ENCODE measurements at regions not wholly inside any gene's neighbourhood (a gene's known extent, or its start where the extent isn't known, plus 50 kb on each side); places are given as distances from the start of the nearest gene placed in this dataset.

GRCh38 chr7:45350896-45351295 lies 193.3 kb downstream of the RAMP3 start:
- TF ChIP-seq CTCF (IDR thresholded peaks at IDR 0.05) (no peak), POLR2AphosphoS5 (IDR thresholded peaks at IDR 0.05; ENCODE audit: low read depth, low read length) (no peak), SIN3A (IDR thresholded peaks at IDR 0.05; ENCODE audit: borderline replicate concordance, insufficient read depth, low read depth, low read length) (no peak), TCF7L2 (IDR thresholded peaks at IDR 0.05; ENCODE audit: low read depth, low read length) (no peak)
- TF ChIP-seq, protein P1, sequence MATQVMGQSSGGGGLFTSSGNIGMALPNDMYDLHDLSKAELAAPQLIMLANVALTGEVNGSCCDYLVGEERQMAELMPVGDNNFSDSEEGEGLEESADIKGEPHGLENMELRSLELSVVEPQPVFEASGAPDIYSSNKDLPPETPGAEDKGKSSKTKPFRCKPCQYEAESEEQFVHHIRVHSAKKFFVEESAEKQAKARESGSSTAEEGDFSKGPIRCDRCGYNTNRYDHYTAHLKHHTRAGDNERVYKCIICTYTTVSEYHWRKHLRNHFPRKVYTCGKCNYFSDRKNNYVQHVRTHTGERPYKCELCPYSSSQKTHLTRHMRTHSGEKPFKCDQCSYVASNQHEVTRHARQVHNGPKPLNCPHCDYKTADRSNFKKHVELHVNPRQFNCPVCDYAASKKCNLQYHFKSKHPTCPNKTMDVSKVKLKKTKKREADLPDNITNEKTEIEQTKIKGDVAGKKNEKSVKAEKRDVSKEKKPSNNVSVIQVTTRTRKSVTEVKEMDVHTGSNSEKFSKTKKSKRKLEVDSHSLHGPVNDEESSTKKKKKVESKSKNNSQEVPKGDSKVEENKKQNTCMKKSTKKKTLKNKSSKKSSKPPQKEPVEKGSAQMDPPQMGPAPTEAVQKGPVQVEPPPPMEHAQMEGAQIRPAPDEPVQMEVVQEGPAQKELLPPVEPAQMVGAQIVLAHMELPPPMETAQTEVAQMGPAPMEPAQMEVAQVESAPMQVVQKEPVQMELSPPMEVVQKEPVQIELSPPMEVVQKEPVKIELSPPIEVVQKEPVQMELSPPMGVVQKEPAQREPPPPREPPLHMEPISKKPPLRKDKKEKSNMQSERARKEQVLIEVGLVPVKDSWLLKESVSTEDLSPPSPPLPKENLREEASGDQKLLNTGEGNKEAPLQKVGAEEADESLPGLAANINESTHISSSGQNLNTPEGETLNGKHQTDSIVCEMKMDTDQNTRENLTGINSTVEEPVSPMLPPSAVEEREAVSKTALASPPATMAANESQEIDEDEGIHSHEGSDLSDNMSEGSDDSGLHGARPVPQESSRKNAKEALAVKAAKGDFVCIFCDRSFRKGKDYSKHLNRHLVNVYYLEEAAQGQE (IDR thresholded peaks at IDR 0.05; ENCODE audit: insufficient read depth in 1 of 2, low read depth in 2 of 2, low read length in 1 of 2): no peak
